ENCODE measurements at regions not wholly inside any gene's neighbourhood (a gene's known extent, or its start where the extent isn't known, plus 50 kb on each side); places are given as distances from the start of the nearest gene placed in this dataset.

DNA sequence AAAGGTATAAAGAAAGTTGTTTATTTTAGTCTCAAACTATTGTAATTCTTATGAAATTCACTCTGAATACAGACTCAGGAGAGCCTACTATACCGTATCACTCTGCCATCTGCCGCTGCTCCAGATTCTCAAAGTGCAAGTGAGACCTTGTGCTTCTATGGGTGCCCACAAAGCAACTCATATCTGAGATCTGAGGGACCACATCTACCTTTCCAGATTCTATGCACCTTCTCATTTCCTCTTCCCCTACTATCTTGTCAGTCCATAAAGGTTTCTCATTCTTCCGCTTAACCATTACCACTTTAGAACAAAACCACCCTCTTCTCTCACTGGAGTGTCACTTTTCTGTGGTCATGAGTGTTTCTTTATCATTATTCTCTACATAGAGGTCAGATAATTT is 1236.9 kb downstream of the DIAPH3 start:
- no peak for TF ChIP-seq POLR2AphosphoS5 (IDR thresholded peaks at IDR 0.05)
- intact Hi-C loops (cut with DNase I): no loop called here
- Histone ChIP-seq H3K36me3 (no peaks in the 10 kb centered on the region), H3K4me3 (no peak overlapping the region), H3K4me1 (replicated peaks) (no peaks in the 10 kb centered on the region), H3K27ac (no peak overlapping the region), H3K27me3 (replicated peaks; ENCODE audit: insufficient read depth) (no peaks in the 10 kb centered on the region), H3K9me3 (no peaks in the 10 kb centered on the region)
- WGBS: 97% methylated on average over 3 of the region's 3 CpGs
- no peak for DNase-seq (ENCODE audit: low spot score)

- no peaks in the 10 kb centered on the region for H3K9me3 ChIP-seq
- TF ChIP-seq CTCF (IDR thresholded peaks at IDR 0.05): no peak
- no peak for TF ChIP-seq POLR2AphosphoS5 (IDR thresholded peaks at IDR 0.05)
- TF ChIP-seq POLR2A (IDR thresholded peaks at IDR 0.05): no peak
These were observed 1230.3 kb downstream of the DIAPH3 start for GRCh38 chr13:58933475-58933874.

DNA sequence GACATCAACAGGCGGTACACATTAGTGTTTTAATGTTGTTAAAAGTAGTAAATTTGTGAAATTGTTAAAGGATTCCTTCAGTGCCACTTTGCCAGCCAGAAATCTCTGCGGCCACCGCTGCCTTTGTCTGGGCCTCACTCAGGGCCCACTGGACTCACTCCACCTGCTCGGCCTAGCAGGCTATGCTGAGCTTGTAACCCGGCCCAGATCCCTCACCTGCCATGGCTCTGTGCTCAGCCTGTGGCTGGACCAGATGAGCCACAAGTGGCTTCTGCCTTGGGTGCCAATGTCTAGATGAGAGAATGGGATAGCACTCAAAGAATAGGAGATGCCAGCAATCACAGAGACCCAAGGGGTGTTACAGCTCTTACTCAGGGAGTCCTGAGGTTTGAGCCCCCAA is 1228.0 kb downstream of the DIAPH3 start:
- WGBS: 93% methylated on average over 5 of the region's 5 CpGs
- no peaks in the 10 kb centered on the region for H3K36me3 ChIP-seq

More at GRCh38 chr13:58933475-58933874, 1230.3 kb downstream of the DIAPH3 start:
- Histone ChIP-seq H3K27me3 (replicated peaks; ENCODE audit: insufficient read depth) (no peaks in the 10 kb centered on the region), H3K4me3 (no peak overlapping the region), H3K27ac (no peak overlapping the region), H3K4me1 (replicated peaks) (no peaks in the 10 kb centered on the region), H3K36me3 (no peaks in the 10 kb centered on the region)
- intact Hi-C loops (cut with DNase I): no loop called here
- DNase-seq (ENCODE audit: low spot score): no peak

GRCh38 chr13:58946274-58946673 is 1217.5 kb downstream of the DIAPH3 start:
- Histone ChIP-seq H3K9me3 (no peaks in the 10 kb centered on the region), H3K27me3 (replicated peaks; ENCODE audit: insufficient read depth) (no peaks in the 10 kb centered on the region), H3K4me1 (replicated peaks) (no peaks in the 10 kb centered on the region), H3K27ac (no peak overlapping the region), H3K4me3 (no peak overlapping the region), H3K36me3 (no peaks in the 10 kb centered on the region)
- WGBS: 94% methylated on average over 1 of the region's 1 CpG
- no peak for DNase-seq (ENCODE audit: low spot score)
- intact Hi-C loops (cut with DNase I): no loop called here
- TF ChIP-seq POLR2AphosphoS5 (IDR thresholded peaks at IDR 0.05): no peak
- TF ChIP-seq CTCF (IDR thresholded peaks at IDR 0.05): no peak
- TF ChIP-seq POLR2A (IDR thresholded peaks at IDR 0.05): no peak

More for the DNA sequence above, 1228.0 kb downstream of the DIAPH3 start:
- Histone ChIP-seq H3K4me3 (no peak overlapping the region), H3K27me3 (replicated peaks; ENCODE audit: insufficient read depth) (no peaks in the 10 kb centered on the region), H3K9me3 (no peaks in the 10 kb centered on the region), H3K4me1 (replicated peaks) (no peaks in the 10 kb centered on the region), H3K27ac (no peak overlapping the region)
- no peak for TF ChIP-seq POLR2A (IDR thresholded peaks at IDR 0.05)
- no peak for DNase-seq (ENCODE audit: low spot score)
- intact Hi-C loops (cut with DNase I): no loop called here

DNA sequence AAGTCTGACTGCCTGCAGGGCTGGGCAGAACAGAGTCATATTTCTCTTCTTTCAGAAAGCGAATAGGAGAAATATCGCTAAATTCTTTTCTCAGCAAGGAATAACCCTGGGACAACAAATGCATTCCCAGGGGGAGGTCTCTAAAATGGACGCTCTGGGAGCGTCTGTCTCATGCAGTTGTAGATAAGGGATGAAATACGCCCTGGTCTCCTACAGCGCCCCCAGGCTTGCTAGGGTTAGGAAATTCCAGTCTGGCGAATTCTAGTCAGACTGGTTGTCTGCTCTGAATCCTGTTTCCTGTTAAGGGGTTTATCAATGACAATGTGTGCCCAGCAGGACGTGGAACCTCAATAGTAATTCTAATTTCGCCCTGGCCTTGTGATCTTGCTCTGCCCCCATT is 1214.1 kb downstream of the DIAPH3 start:
- Histone ChIP-seq H3K27me3 (replicated peaks; ENCODE audit: insufficient read depth) (no peaks in the 10 kb centered on the region), H3K4me3 (no peak overlapping the region), H3K4me1 (replicated peaks) (no peaks in the 10 kb centered on the region), H3K36me3 (no peaks in the 10 kb centered on the region), H3K9me3 (no peaks in the 10 kb centered on the region), H3K27ac (no peak overlapping the region)
- DNase-seq (ENCODE audit: low spot score): no peak
- intact Hi-C loops (cut with DNase I): no loop called here
- WGBS: 89% methylated on average over 9 of the region's 9 CpGs
- TF ChIP-seq CTCF (IDR thresholded peaks at IDR 0.05) (no peak), POLR2A (IDR thresholded peaks at IDR 0.05) (no peak), POLR2AphosphoS5 (IDR thresholded peaks at IDR 0.05) (no peak)

GRCh38 chr13:58950911-58951310 is 1212.8 kb downstream of the DIAPH3 start:
- TF ChIP-seq POLR2A (IDR thresholded peaks at IDR 0.05): no peak
- Histone ChIP-seq H3K36me3 (no peaks in the 10 kb centered on the region), H3K27ac (no peak overlapping the region), H3K9me3 (no peaks in the 10 kb centered on the region), H3K4me1 (replicated peaks) (no peaks in the 10 kb centered on the region), H3K4me3 (no peak overlapping the region), H3K27me3 (replicated peaks; ENCODE audit: insufficient read depth) (no peaks in the 10 kb centered on the region)
- DNase-seq (ENCODE audit: low spot score): no peak
- intact Hi-C loops (cut with DNase I): no loop called here

All from prostate gland (tissue), 2 donors.